ENCODE measurements at regions not wholly inside any gene's neighbourhood (a gene's known extent, or its start where the extent isn't known, plus 50 kb on each side); places are given as distances from the start of the nearest gene placed in this dataset.

DNA sequence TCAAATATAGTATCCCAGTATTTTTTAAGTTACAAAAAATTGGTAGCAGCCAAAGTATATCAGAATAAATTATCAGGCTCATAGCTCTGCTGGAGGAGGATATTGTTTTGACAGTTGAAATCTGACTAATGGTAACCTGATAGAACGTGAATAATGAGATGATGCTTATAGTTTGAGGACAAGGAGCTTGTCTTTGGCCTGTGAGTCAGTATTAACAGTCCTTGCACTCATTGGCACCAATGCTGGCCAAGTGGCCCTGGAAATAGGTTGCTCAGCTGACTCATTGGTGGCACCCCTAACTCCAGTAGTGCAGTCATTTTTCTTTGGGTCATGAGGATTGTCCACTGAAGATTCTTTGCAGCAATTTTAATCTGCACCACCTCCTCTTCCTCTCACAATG, 203.3 kb upstream of the JADE1 start:
- TF ChIP-seq EP300 (IDR thresholded peaks at IDR 0.05) (no peak), POLR2A (IDR thresholded peaks at IDR 0.05) (no peak), POLR2AphosphoS5 (IDR thresholded peaks at IDR 0.05) (no peak)
- TF ChIP-seq, protein P1, sequence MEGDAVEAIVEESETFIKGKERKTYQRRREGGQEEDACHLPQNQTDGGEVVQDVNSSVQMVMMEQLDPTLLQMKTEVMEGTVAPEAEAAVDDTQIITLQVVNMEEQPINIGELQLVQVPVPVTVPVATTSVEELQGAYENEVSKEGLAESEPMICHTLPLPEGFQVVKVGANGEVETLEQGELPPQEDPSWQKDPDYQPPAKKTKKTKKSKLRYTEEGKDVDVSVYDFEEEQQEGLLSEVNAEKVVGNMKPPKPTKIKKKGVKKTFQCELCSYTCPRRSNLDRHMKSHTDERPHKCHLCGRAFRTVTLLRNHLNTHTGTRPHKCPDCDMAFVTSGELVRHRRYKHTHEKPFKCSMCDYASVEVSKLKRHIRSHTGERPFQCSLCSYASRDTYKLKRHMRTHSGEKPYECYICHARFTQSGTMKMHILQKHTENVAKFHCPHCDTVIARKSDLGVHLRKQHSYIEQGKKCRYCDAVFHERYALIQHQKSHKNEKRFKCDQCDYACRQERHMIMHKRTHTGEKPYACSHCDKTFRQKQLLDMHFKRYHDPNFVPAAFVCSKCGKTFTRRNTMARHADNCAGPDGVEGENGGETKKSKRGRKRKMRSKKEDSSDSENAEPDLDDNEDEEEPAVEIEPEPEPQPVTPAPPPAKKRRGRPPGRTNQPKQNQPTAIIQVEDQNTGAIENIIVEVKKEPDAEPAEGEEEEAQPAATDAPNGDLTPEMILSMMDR (IDR thresholded peaks at IDR 0.05), result no peak
